Spinal cord (tissue), 9 donors: ENCODE measurements at regions not wholly inside any gene's neighbourhood (a gene's known extent, or its start where the extent isn't known, plus 50 kb on each side); places are given as distances from the start of the nearest gene placed in this dataset.
A peak's percentile ranks its signal among the peaks of the same experiment; 100 is the strongest.
"Not testable (repeated sequence)": the region's sequence is repeated elsewhere in the genome, so short reads cannot be mapped to it uniquely, and the experiment has no call there.

ENCODE experiments used
- DNase-seq, 6 donors: peaks; one replicate each; pipeline versions ENCODE4 v3.0.0 to v3.0.0-alpha.2; 2013 to 2015; ENCODE audit warnings: low spot score in 6 of 6, low read depth in 4 of 6
- H3K27ac ChIP-seq: one replicate; pipeline ENCODE4 v1.5.1; 2013; ENCODE audit warnings: low read depth, low read length, control low read depth
- H3K27me3 ChIP-seq: one replicate; pipeline ENCODE4 v1.6.1; 2013; ENCODE audit warnings: low read length; ENCODE audit not compliant: control insufficient read depth, insufficient read depth
- H3K36me3 ChIP-seq: one replicate; pipeline ENCODE4 v1.6.1; 2013; ENCODE audit warnings: low read length; ENCODE audit not compliant: control insufficient read depth, insufficient read depth
- H3K4me1 ChIP-seq: one replicate; pipeline ENCODE4 v1.6.1; 2013; ENCODE audit warnings: low read length; ENCODE audit not compliant: control insufficient read depth, insufficient read depth
- H3K4me3 ChIP-seq: one replicate; pipeline ENCODE4 v1.5.1; 2013; ENCODE audit warnings: low read depth, low read length, control low read depth
- H3K9me3 ChIP-seq: one replicate; pipeline ENCODE4 v1.6.1; 2013; ENCODE audit warnings: low read length; ENCODE audit not compliant: control insufficient read depth, insufficient read depth
- WGBS: methylation state at CpG from one replicate; pipeline ENCODE4 v1.1.5; 2013; ENCODE audit warnings: missing lambda C conversion rate; ENCODE audit not compliant: insufficient coverage; 5-methylcytosine and 5-hydroxymethylcytosine counted together
- donor health status: healthy.

DNA sequence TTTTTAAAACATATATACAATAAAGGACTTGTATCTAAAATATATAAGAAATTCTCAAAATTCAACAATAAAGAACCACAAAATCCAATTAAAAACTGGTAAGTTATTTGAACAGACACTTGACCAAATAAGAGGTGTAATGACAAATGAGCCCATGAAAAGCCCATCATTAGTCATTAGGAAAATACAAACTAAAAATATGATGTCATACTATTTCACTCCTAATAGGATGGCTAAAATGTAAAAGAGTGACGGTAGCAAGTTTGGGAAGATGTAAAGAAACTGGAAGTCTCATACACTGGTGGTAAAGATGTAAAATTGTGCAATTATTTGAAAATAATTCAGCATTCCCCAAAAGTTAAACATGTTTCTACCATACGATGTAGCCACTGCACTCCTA lies 1095.3 kb upstream of the CDH8 start:
- no peaks in the 10 kb centered on the region for H3K27me3 ChIP-seq
- no CpG with 5 or more reads among the region's 2 CpGs for WGBS
- no peak overlapping the region for H3K27ac ChIP-seq
- DNase-seq: no peak
- no peak overlapping the region for H3K4me3 ChIP-seq
- H3K36me3 ChIP-seq: no peaks in the 10 kb centered on the region
- no peaks in the 10 kb centered on the region for H3K4me1 ChIP-seq
- no peaks in the 10 kb centered on the region for H3K9me3 ChIP-seq

GRCh38 chr16:63130942-63131341 lies 1094.7 kb upstream of the CDH8 start:
- no peaks in the 10 kb centered on the region for H3K27me3 ChIP-seq
- WGBS: 80% methylated on average over 1 of the region's 4 CpGs
- H3K27ac ChIP-seq: no peak overlapping the region
- no peak for DNase-seq
- H3K4me1 ChIP-seq: no peaks in the 10 kb centered on the region
- H3K4me3 ChIP-seq: no peak overlapping the region
- no peaks in the 10 kb centered on the region for H3K9me3 ChIP-seq
- H3K36me3 ChIP-seq: no peaks in the 10 kb centered on the region

- Histone ChIP-seq H3K36me3 (no peaks in the 10 kb centered on the region), H3K27ac (no peak overlapping the region), H3K27me3 (no peaks in the 10 kb centered on the region), H3K9me3 (no peaks in the 10 kb centered on the region), H3K4me1 (no peaks in the 10 kb centered on the region), H3K4me3 (no peak overlapping the region)
- WGBS: 96% methylated on average over 35 of the region's 46 CpGs
- DNase-seq: no peak
Observed at GRCh38 chr16:63129411-63130125, 1093.3 kb upstream of the CDH8 start.

GRCh38 chr16:63119905-63120304 lies 1083.7 kb upstream of the CDH8 start:
- DNase-seq, H3K36me3 ChIP-seq, H3K4me1 ChIP-seq, H3K9me3 ChIP-seq, H3K27me3 ChIP-seq, H3K27ac ChIP-seq, H3K4me3 ChIP-seq: not testable (repeated sequence)
- WGBS: 96% methylated on average over 16 of the region's 23 CpGs

- no peaks in the 10 kb centered on the region for H3K36me3 ChIP-seq
- H3K4me3 ChIP-seq: no peak overlapping the region
- no peaks in the 10 kb centered on the region for H3K27me3 ChIP-seq
- H3K4me1 ChIP-seq: no peaks in the 10 kb centered on the region
- WGBS: no CpG with 5 or more reads among the region's 2 CpGs
- H3K9me3 ChIP-seq: no peaks in the 10 kb centered on the region
- H3K27ac ChIP-seq: no peak overlapping the region
- DNase-seq: peak in 1 of 6 donors; percentile 9
Observed at GRCh38 chr16:63100082-63100481, 1063.8 kb upstream of the CDH8 start.

- DNase-seq: no peak
- no peak overlapping the region for H3K4me3 ChIP-seq
- no peak overlapping the region for H3K27ac ChIP-seq
- 96% methylated on average over 2 of the region's 5 CpGs for WGBS
- H3K9me3 ChIP-seq: no peaks in the 10 kb centered on the region
- no peaks in the 10 kb centered on the region for H3K36me3 ChIP-seq
- no peaks in the 10 kb centered on the region for H3K27me3 ChIP-seq
- no peaks in the 10 kb centered on the region for H3K4me1 ChIP-seq
Observed at GRCh38 chr16:63096857-63097256, 1060.6 kb upstream of the CDH8 start.

GRCh38 chr16:63092736-63093135 lies 1056.5 kb upstream of the CDH8 start:
- H3K4me3 ChIP-seq: no peak overlapping the region
- H3K4me1 ChIP-seq: no peaks in the 10 kb centered on the region
- H3K27me3 ChIP-seq: no peaks in the 10 kb centered on the region
- H3K9me3 ChIP-seq: no peaks in the 10 kb centered on the region
- no peak overlapping the region for H3K27ac ChIP-seq
- no peaks in the 10 kb centered on the region for H3K36me3 ChIP-seq
- peak in 3 of 6 donors; percentile 17 to 93 (median 19) for DNase-seq

DNA sequence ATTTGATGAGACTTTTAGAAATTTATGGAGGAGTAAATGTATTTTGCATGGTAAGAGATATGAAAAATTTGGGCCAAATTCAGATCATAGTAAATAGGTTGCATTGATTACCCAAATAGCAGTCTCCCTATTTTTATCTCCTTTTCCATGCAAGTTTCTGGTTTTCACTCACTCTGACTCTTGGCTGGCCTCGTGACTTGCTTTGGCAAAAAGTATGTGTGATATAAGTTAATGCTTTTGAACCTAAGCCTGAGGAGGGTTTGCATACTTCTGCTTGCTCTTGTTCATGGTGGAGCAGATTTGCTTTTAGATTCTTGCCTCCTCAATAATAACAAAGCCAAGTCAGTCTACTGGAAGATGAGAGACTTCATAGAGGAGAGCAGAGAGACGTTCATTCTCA lies 1045.9 kb upstream of the CDH8 start:
- WGBS: 80% methylated on average over 1 of the region's 2 CpGs
- H3K27ac ChIP-seq: no peak overlapping the region

DNA sequence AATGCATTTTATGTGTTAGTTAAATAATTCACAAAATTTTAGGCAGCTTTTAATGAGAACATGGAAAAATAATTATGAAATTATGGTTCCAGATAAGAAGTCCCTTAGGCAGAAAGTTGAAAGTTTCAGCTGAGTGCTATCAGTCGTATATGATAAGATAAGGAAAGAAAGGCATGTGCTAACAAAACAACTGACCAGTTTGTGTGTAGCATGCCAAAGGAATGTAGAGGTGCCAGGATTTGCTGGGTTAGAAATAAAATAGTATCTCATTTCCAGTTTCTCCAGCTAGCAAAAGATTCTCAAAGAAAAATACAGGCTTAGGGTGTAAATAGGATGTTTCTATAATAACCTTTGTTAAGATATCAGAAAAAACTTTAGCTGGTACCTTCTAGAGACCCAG lies 1044.5 kb upstream of the CDH8 start:
- WGBS: 100% methylated on average over 1 of the region's 1 CpG
- Histone ChIP-seq H3K9me3 (no peaks in the 10 kb centered on the region), H3K4me3 (no peak overlapping the region), H3K4me1 (no peaks in the 10 kb centered on the region), H3K27ac (no peak overlapping the region), H3K27me3 (no peaks in the 10 kb centered on the region), H3K36me3 (no peaks in the 10 kb centered on the region)
- DNase-seq: no peak

More for the DNA sequence above, 1045.9 kb upstream of the CDH8 start:
- Histone ChIP-seq H3K9me3 (no peaks in the 10 kb centered on the region), H3K36me3 (no peaks in the 10 kb centered on the region), H3K27me3 (no peaks in the 10 kb centered on the region), H3K4me3 (no peak overlapping the region), H3K4me1 (no peaks in the 10 kb centered on the region)
- DNase-seq: no peak

GRCh38 chr16:63069047-63069446 lies 1032.8 kb upstream of the CDH8 start:
- WGBS: 55% methylated on average over 2 of the region's 4 CpGs
- H3K4me1 ChIP-seq: no peaks in the 10 kb centered on the region
- no peak overlapping the region for H3K4me3 ChIP-seq
- no peaks in the 10 kb centered on the region for H3K27me3 ChIP-seq
- H3K9me3 ChIP-seq: peaks cover 3% of the 10 kb centered on the region
- DNase-seq: peak in 1 of 6 donors; percentile 32
- H3K36me3 ChIP-seq: no peaks in the 10 kb centered on the region
- H3K27ac ChIP-seq: no peak overlapping the region
